GM12892 (cell line): ENCODE measurements at regions not wholly inside any gene's neighbourhood (a gene's known extent, or its start where the extent isn't known, plus 50 kb on each side); places are given as distances from the start of the nearest gene placed in this dataset.

Experiments used
- POLR2A ChIP-seq: IDR thresholded peaks from 2 replicates; pipeline ENCODE4 v1.6.1; 2011; ENCODE audit warnings: low read depth, low read length, control low read depth
- POLR2AphosphoS5 ChIP-seq: IDR thresholded peaks from 2 replicates; pipeline ENCODE4 v1.6.1; 2011; ENCODE audit warnings: low read depth, low read length, control low read depth
- TAF1 ChIP-seq: IDR thresholded peaks from 2 replicates; pipeline ENCODE4 v1.6.1; 2011; ENCODE audit warnings: low read depth, mild to moderate bottlenecking, control low read depth, low read length, borderline replicate concordance

- TF ChIP-seq POLR2A (no peak), POLR2AphosphoS5 (no peak), TAF1 (no peak)
Measured at GRCh38 chr5:173816728-173817127, 71.4 kb upstream of the CPEB4 start.
